Breast epithelium (tissue), 3 donors: ENCODE measurements at regions not wholly inside any gene's neighbourhood (a gene's known extent, or its start where the extent isn't known, plus 50 kb on each side); places are given as distances from the start of the nearest gene placed in this dataset.

Source experiments
- CTCF ChIP-seq, 3 donors: fragments of 450-650 bp; IDR thresholded peaks; one replicate each; pipeline ENCODE4 v1.5.1; 2016 to 2017; ENCODE audit warnings: antibody characterized with exemption in 3 of 3, mild to moderate bottlenecking in 3 of 3, moderate library complexity in 3 of 3
- POLR2AphosphoS5 ChIP-seq, 3 donors: sonication (generic); formaldehyde crosslinking; IDR thresholded peaks; one replicate each; pipeline ENCODE4 v1.6.1; 2017; ENCODE audit warnings: antibody characterized with exemption in 3 of 3

GRCh38 chrX:88988796-88989195 is 241.8 kb downstream of the CPXCR1 start:
- TF ChIP-seq POLR2AphosphoS5 (IDR thresholded peaks at IDR 0.05) (no peak), CTCF (IDR thresholded peaks at IDR 0.05) (no peak)
